ENCODE measurements at regions not wholly inside any gene's neighbourhood (a gene's known extent, or its start where the extent isn't known, plus 50 kb on each side); places are given as distances from the start of the nearest gene placed in this dataset.

GRCh38 chr7:106382929-106383328 is 98.1 kb upstream of the NAMPT start:
- no peaks in the 10 kb centered on the region for H3K9me3 ChIP-seq
- WGBS, 5 donors: 82 to 100% (median 94%) methylated on average over 1 of the region's 1 CpG
- H3K36me3 ChIP-seq: no peaks in the 10 kb centered on the region
- H3K27me3 ChIP-seq (replicated peaks in 1 of 7): no peaks in the 10 kb centered on the region
- no peak overlapping the region for H3K4me3 ChIP-seq
- intact Hi-C loops (cut with DNase I; ENCODE audit: low total_unique reads): no loop called here
- no peak for DNase-seq
- peaks cover 0 to 3% (median 0%) of the 10 kb centered on the region in 6 donors for H3K4me1 ChIP-seq
- H3K27ac ChIP-seq: no peak overlapping the region
- TF ChIP-seq POLR2AphosphoS5 (IDR thresholded peaks at IDR 0.05) (no peak), POLR2A (IDR thresholded peaks at IDR 0.05) (no peak), CTCF (IDR thresholded peaks at IDR 0.05 in 8 of 11, conservative IDR thresholded peaks at IDR 0.05 in 3 of 11) (no peak)

- TF ChIP-seq POLR2AphosphoS5 (IDR thresholded peaks at IDR 0.05): no peak
- no peak for TF ChIP-seq CTCF (IDR thresholded peaks at IDR 0.05 in 8 of 11, conservative IDR thresholded peaks at IDR 0.05 in 3 of 11)
- no peak for TF ChIP-seq POLR2A (IDR thresholded peaks at IDR 0.05)
- Histone ChIP-seq H3K9me3 (no peaks in the 10 kb centered on the region), H3K27ac (no peak overlapping the region), H3K4me1 (peaks cover 0 to 6% (median 0%) of the 10 kb centered on the region in 6 donors), H3K4me3 (no peak overlapping the region), H3K36me3 (no peaks in the 10 kb centered on the region), H3K27me3 (replicated peaks in 1 of 7) (no peaks in the 10 kb centered on the region)
- 83 to 94% (median 86%) methylated on average over 1 of the region's 1 CpG for whole genome bisulfite sequencing, 5 donors
- intact Hi-C loops (cut with DNase I; ENCODE audit: low total_unique reads): no loop called here
- no peak for DNase-seq
Observed at GRCh38 chr7:106382129-106382528, 97.3 kb upstream of the NAMPT start.

- intact Hi-C loops (cut with DNase I; ENCODE audit: low total_unique reads): no loop called here
- Histone ChIP-seq H3K27me3 (replicated peaks in 1 of 7) (no peaks in the 10 kb centered on the region), H3K36me3 (no peaks in the 10 kb centered on the region), H3K4me3 (no peak overlapping the region), H3K27ac (no peak overlapping the region), H3K4me1 (peaks cover 0 to 6% (median 0%) of the 10 kb centered on the region in 6 donors), H3K9me3 (no peaks in the 10 kb centered on the region)
- no peak for DNase-seq
- TF ChIP-seq POLR2A (IDR thresholded peaks at IDR 0.05): no peak
- TF ChIP-seq POLR2AphosphoS5 (IDR thresholded peaks at IDR 0.05): no peak
- no peak for TF ChIP-seq CTCF (IDR thresholded peaks at IDR 0.05 in 8 of 11, conservative IDR thresholded peaks at IDR 0.05 in 3 of 11)
- WGBS, 5 donors: 43 to 73% (median 54%) methylated on average over 2 of the region's 2 CpGs
Observed at GRCh38 chr7:106381252-106381651, 96.5 kb upstream of the NAMPT start.

- H3K4me1 ChIP-seq: peaks cover 0 to 6% (median 0%) of the 10 kb centered on the region in 6 donors
- DNase-seq: no peak
- H3K27me3 ChIP-seq (replicated peaks in 1 of 7): no peaks in the 10 kb centered on the region
- no peak overlapping the region for H3K4me3 ChIP-seq
- 80 to 95% (median 87%) methylated on average over 2 to 3 of the region's 3 CpGs for WGBS, 5 donors
- H3K36me3 ChIP-seq: no peaks in the 10 kb centered on the region
- TF ChIP-seq POLR2AphosphoS5 (IDR thresholded peaks at IDR 0.05): no peak
- no peak for TF ChIP-seq CTCF (IDR thresholded peaks at IDR 0.05 in 8 of 11, conservative IDR thresholded peaks at IDR 0.05 in 3 of 11)
- no peak for TF ChIP-seq POLR2A (IDR thresholded peaks at IDR 0.05)
- peak overlapping the region in 1 of 8 donors; percentile 6 for H3K27ac ChIP-seq
- intact Hi-C loops (cut with DNase I; ENCODE audit: low total_unique reads): no loop called here
- no peaks in the 10 kb centered on the region for H3K9me3 ChIP-seq
Observed at GRCh38 chr7:106377847-106378361, 93.1 kb upstream of the NAMPT start.

Data from spleen (tissue), 11 donors.